ENCODE measurements at regions not wholly inside any gene's neighbourhood (a gene's known extent, or its start where the extent isn't known, plus 50 kb on each side); places are given as distances from the start of the nearest gene placed in this dataset.
A peak's percentile ranks its signal among the peaks of the same experiment; 100 is the strongest.
"Not testable (repeated sequence)": the region's sequence is repeated elsewhere in the genome, so short reads cannot be mapped to it uniquely, and the experiment has no call there.

GRCh38 chr16:22678311-22678710 lies 135.7 kb upstream of the HS3ST2 start:
- no peak for DNase-seq (ENCODE audit: low read depth)

- DNase-seq (ENCODE audit: low read depth): no peak
Measured at GRCh38 chr16:22681554-22682291, 132.2 kb upstream of the HS3ST2 start.

- no peak for DNase-seq (ENCODE audit: low read depth)
Measured at GRCh38 chr16:22683258-22683657, 130.7 kb upstream of the HS3ST2 start.

- DNase-seq (ENCODE audit: low read depth): no peak
Measured at GRCh38 chr16:22683730-22684573, 130.0 kb upstream of the HS3ST2 start.

GRCh38 chr16:22684574-22685458 lies 129.1 kb upstream of the HS3ST2 start:
- DNase-seq (ENCODE audit: low read depth): no peak

GRCh38 chr16:22685459-22685830 lies 128.5 kb upstream of the HS3ST2 start:
- DNase-seq (ENCODE audit: low read depth): peak; percentile 93

- no peak for DNase-seq (ENCODE audit: low read depth)
Measured at GRCh38 chr16:22687031-22687530, 126.9 kb upstream of the HS3ST2 start.

GRCh38 chr16:22688463-22688862 lies 125.5 kb upstream of the HS3ST2 start:
- DNase-seq (ENCODE audit: low read depth): no peak

- no peak for DNase-seq (ENCODE audit: low read depth)
Measured at GRCh38 chr16:22688930-22689329, 125.0 kb upstream of the HS3ST2 start.

GRCh38 chr16:22691335-22691734 lies 122.6 kb upstream of the HS3ST2 start:
- no peak for DNase-seq (ENCODE audit: low read depth)

GRCh38 chr16:22692034-22692433 lies 121.9 kb upstream of the HS3ST2 start:
- peak; percentile 72 for DNase-seq (ENCODE audit: low read depth)

GRCh38 chr16:22692916-22693637 lies 120.9 kb upstream of the HS3ST2 start:
- peak; percentile 71 for DNase-seq (ENCODE audit: low read depth)

GRCh38 chr16:22693638-22694340 lies 120.2 kb upstream of the HS3ST2 start:
- DNase-seq (ENCODE audit: low read depth): no peak

GRCh38 chr16:22694887-22695382 lies 119.0 kb upstream of the HS3ST2 start:
- DNase-seq (ENCODE audit: low read depth): peak; percentile 94

GRCh38 chr16:22695773-22696172 lies 118.2 kb upstream of the HS3ST2 start:
- not testable (repeated sequence) for DNase-seq (ENCODE audit: low read depth)

- DNase-seq (ENCODE audit: low read depth): no peak
Measured at GRCh38 chr16:22699356-22699755, 114.6 kb upstream of the HS3ST2 start.

- DNase-seq (ENCODE audit: low read depth): no peak
Measured at GRCh38 chr16:22705799-22706198, 108.2 kb upstream of the HS3ST2 start.

- DNase-seq (ENCODE audit: low read depth): no peak
Measured at GRCh38 chr16:22710326-22710725, 103.6 kb upstream of the HS3ST2 start.

- no peak for DNase-seq (ENCODE audit: low read depth)
Measured at GRCh38 chr16:22711847-22712246, 102.1 kb upstream of the HS3ST2 start.

- no peak for DNase-seq (ENCODE audit: low read depth)
Measured at GRCh38 chr16:22712471-22712870, 101.5 kb upstream of the HS3ST2 start.

- DNase-seq (ENCODE audit: low read depth): not testable (repeated sequence)
Measured at GRCh38 chr16:22718598-22718997, 95.4 kb upstream of the HS3ST2 start.
